IMR-90 (cell line): ENCODE measurements at regions not wholly inside any gene's neighbourhood (a gene's known extent, or its start where the extent isn't known, plus 50 kb on each side); places are given as distances from the start of the nearest gene placed in this dataset.

Experiments used
- ATAC-seq: fragments of 200-7000 bp; cut with Tn5 transposase; 2 replicates; pipeline ENCODE4 v1.9.1; 2020; ENCODE audit warnings: low read depth, mild to moderate bottlenecking, moderate library complexity
- BruUV-seq: library from RNA; stranded (reverse); fragments of 400-500 nt; replicated peaks from 2 replicates; lab custom pipeline; 2021; lab: Mats Ljungman, UMichigan
- CTCF ChIA-PET: fragments of 300-600 bp; formaldehyde crosslinking; extraction: SDS; loops from one replicate; lab custom pipeline; 2021; ENCODE audit warnings: antibody characterized with exemption; lab: Yijun Ruan, JAX
- POLR2A ChIA-PET: fragments of 300-600 bp; sonication (Branson Sonifier 250); formaldehyde crosslinking; loops from one replicate; lab custom pipeline; 2022; ENCODE audit warnings: antibody characterized with exemption; ENCODE audit not compliant: unreplicated experiment; lab: Charles Lee
- DNase-seq: peaks from one replicate; pipeline ENCODE4 v3.0.0; 2013
- H2AFZ ChIP-seq: replicated peaks from 2 replicates; pipeline ENCODE3; 2013; ENCODE audit warnings: low read length, mild to moderate bottlenecking; ENCODE audit not compliant: poor library complexity
- H2AK5ac ChIP-seq: 2 replicates; pipeline ENCODE4 v1.6.1; 2013; ENCODE audit warnings: low read depth, low read length, inconsistent platforms
- H2AK9ac ChIP-seq: replicated peaks from 2 replicates; pipeline ENCODE3; 2013; ENCODE audit warnings: mild to moderate bottlenecking, low read depth, low read length, moderate library complexity; ENCODE audit not compliant: poor library complexity
- H2BK120ac ChIP-seq: 2 replicates; pipeline ENCODE4 v1.6.1; 2013; ENCODE audit warnings: low read depth, low read length, inconsistent platforms
- H2BK15ac ChIP-seq: 3 replicates; pipeline ENCODE4 v1.6.1; 2013; ENCODE audit warnings: low read depth, low read length, inconsistent platforms
- H2BK20ac ChIP-seq: 2 replicates; pipeline ENCODE4 v1.6.1; 2013; ENCODE audit warnings: low read depth, mild to moderate bottlenecking, inconsistent platforms, low read length, moderate library complexity
- H2BK5ac ChIP-seq: 2 replicates; pipeline ENCODE4 v1.6.1; 2013; ENCODE audit warnings: mild to moderate bottlenecking, low read depth, low read length, inconsistent platforms; ENCODE audit not compliant: poor library complexity, severe bottlenecking
- H3K14ac ChIP-seq: replicated peaks from 2 replicates; pipeline ENCODE4 v1.6.1; 2013; ENCODE audit warnings: low read depth, low read length, inconsistent platforms
- H3K18ac ChIP-seq: 2 replicates; pipeline ENCODE4 v1.6.1; 2013; ENCODE audit warnings: low read depth, low read length, control low read depth
- H3K23ac ChIP-seq: 2 replicates; pipeline ENCODE4 v1.6.1; 2013; ENCODE audit warnings: low read depth, low read length, inconsistent platforms
- H3K27ac ChIP-seq: 2 replicates; pipeline ENCODE4 v1.5.1; 2013; ENCODE audit warnings: mild to moderate bottlenecking, control low read depth, low read length; ENCODE audit not compliant: insufficient read depth
- H3K27me3 ChIP-seq: 2 replicates; pipeline ENCODE4 v1.6.1; 2013; ENCODE audit warnings: low read length; ENCODE audit not compliant: control insufficient read depth, insufficient read depth
- H3K36me3 ChIP-seq: 2 replicates; pipeline ENCODE4 v1.6.1; 2013; ENCODE audit warnings: low read length, mixed read lengths; ENCODE audit not compliant: control insufficient read depth, insufficient read depth
- H3K4ac ChIP-seq: 2 replicates; pipeline ENCODE4 v1.6.1; 2013; ENCODE audit warnings: low read depth, low read length, inconsistent platforms
- H3K4me1 ChIP-seq: 2 replicates; pipeline ENCODE4 v1.6.1; 2013; ENCODE audit warnings: low read length, mixed read lengths; ENCODE audit not compliant: control insufficient read depth, insufficient read depth
- H3K4me2 ChIP-seq: 2 replicates; pipeline ENCODE4 v1.6.1; 2013; ENCODE audit warnings: low read depth, mild to moderate bottlenecking, control low read depth, low read length, moderate library complexity
- H3K4me3 ChIP-seq: 2 replicates; pipeline ENCODE4 v1.5.1; 2013; ENCODE audit warnings: low read depth, mild to moderate bottlenecking, control low read depth, low read length, moderate library complexity; ENCODE audit not compliant: insufficient read depth
- H3K56ac ChIP-seq: 2 replicates; pipeline ENCODE4 v1.6.1; 2013; ENCODE audit warnings: low read length, inconsistent platforms; ENCODE audit not compliant: insufficient read depth; ENCODE audit errors: extremely low read depth
- H3K79me1 ChIP-seq, 2 experiments: 2 replicates each; pipeline ENCODE4 v1.6.1; 2013; ENCODE audit warnings: low read length in 2 of 2, inconsistent platforms in 1 of 2, low read depth in 1 of 2
- H3K9ac ChIP-seq: 2 replicates; pipeline ENCODE4 v1.6.1; 2013; ENCODE audit warnings: low read depth, low read length, control low read depth
- H3K9me1 ChIP-seq: 2 replicates; pipeline ENCODE4 v1.6.1; 2013; ENCODE audit warnings: low read length, inconsistent platforms; ENCODE audit not compliant: insufficient read depth
- H3K9me3 ChIP-seq: 2 replicates; pipeline ENCODE4 v1.6.1; 2013; ENCODE audit warnings: low read length; ENCODE audit not compliant: control insufficient read depth, insufficient read depth
- H4K20me1 ChIP-seq: 2 replicates; pipeline ENCODE4 v1.6.1; 2013; ENCODE audit warnings: low read length, inconsistent platforms; ENCODE audit not compliant: insufficient read depth
- H4K5ac ChIP-seq: 2 replicates; pipeline ENCODE4 v1.6.1; 2013; ENCODE audit warnings: mild to moderate bottlenecking, low read depth, low read length, control low read depth
- H4K8ac ChIP-seq, 2 experiments: 2 replicates each; pipeline ENCODE4 v1.6.1; 2013; ENCODE audit warnings: low read depth in 2 of 2, low read length in 2 of 2, control low read depth in 1 of 2, inconsistent platforms in 1 of 2
- H4K91ac ChIP-seq: 2 replicates; pipeline ENCODE4 v1.6.1; 2013; ENCODE audit warnings: low read depth, low read length, inconsistent platforms; ENCODE audit not compliant: insufficient read depth
- BHLHE40 ChIP-seq: fragments of 150-350 bp; IDR thresholded peaks from 2 replicates; pipeline ENCODE4 v1.6.1; 2016; ENCODE audit warnings: mild to moderate bottlenecking, low read depth, low read length
- CEBPB ChIP-seq: IDR thresholded peaks from 2 replicates; pipeline ENCODE4 v1.6.1; 2012; ENCODE audit warnings: low read depth, low read length, improper control_type of control experiment
- CHD1 ChIP-seq: IDR thresholded peaks from 2 replicates; pipeline ENCODE4 v1.6.1; 2012; ENCODE audit warnings: low read depth, low read length, improper control_type of control experiment
- CTCF ChIP-seq: conservative IDR thresholded peaks from 2 replicates; pipeline ENCODE4 v1.5.1; 2012; ENCODE audit warnings: mild to moderate bottlenecking, low read depth, low read length, improper control_type of control experiment
- FOS ChIP-seq: fragments of 150-350 bp; IDR thresholded peaks from 2 replicates; pipeline ENCODE4 v1.6.1; 2016; ENCODE audit warnings: low read depth, low read length
- MAFK ChIP-seq: IDR thresholded peaks from 2 replicates; pipeline ENCODE4 v1.6.1; 2012; ENCODE audit warnings: low read depth, low read length, improper control_type of control experiment
- MAZ ChIP-seq: IDR thresholded peaks from 2 replicates; pipeline ENCODE4 v1.6.1; 2012; ENCODE audit warnings: low read depth, mild to moderate bottlenecking, low read length, improper control_type of control experiment, moderate library complexity, borderline replicate concordance
- NFE2L2 ChIP-seq: fragments of 150-350 bp; IDR thresholded peaks from 2 replicates; pipeline ENCODE4 v1.6.1; 2016; ENCODE audit warnings: low read depth, mild to moderate bottlenecking, low read length
- POLR2A ChIP-seq: IDR thresholded peaks from 2 replicates; pipeline ENCODE4 v1.6.1; 2012; ENCODE audit warnings: mild to moderate bottlenecking, low read depth, low read length
- RCOR1 ChIP-seq: IDR thresholded peaks from 2 replicates; pipeline ENCODE4 v1.6.1; 2012; ENCODE audit warnings: mild to moderate bottlenecking, low read length, improper control_type of control experiment; ENCODE audit not compliant: insufficient replicate concordance
- RFX5 ChIP-seq: IDR thresholded peaks from 2 replicates; pipeline ENCODE4 v1.8.0; 2012; ENCODE audit warnings: low read depth, mild to moderate bottlenecking, low read length, moderate library complexity
- SMC3 ChIP-seq: fragments of 150-350 bp; IDR thresholded peaks from 2 replicates; pipeline ENCODE4 v1.6.1; 2016; ENCODE audit warnings: low read depth, mild to moderate bottlenecking, antibody characterized with exemption, low read length, moderate library complexity
- USF2 ChIP-seq: fragments of 150-350 bp; IDR thresholded peaks from 2 replicates; pipeline ENCODE4 v1.6.1; 2017; ENCODE audit warnings: mild to moderate bottlenecking, antibody characterized with exemption, low read length, low read depth
- WGBS, 2 experiments: methylation state at CpG; one replicate each; pipeline versions ENCODE4 v1.1.5 to v1.1.7; 2013; ENCODE audit warnings: missing lambda C conversion rate in 2 of 2; ENCODE audit not compliant: insufficient read length in 1 of 2; ENCODE audit errors: extremely low coverage in 2 of 2; 5-methylcytosine and 5-hydroxymethylcytosine counted together
- dilution Hi-C: fragments of 300-500 bp; cut with HindIII; formaldehyde crosslinking; loops from one replicate; pipeline ENCODE4 v1.14.3; 2018; ENCODE audit warnings: low sequenced_read_pairs; ENCODE audit not compliant: unreplicated experiment
- in situ Hi-C: fragments of 300-500 bp; cut with MboI; formaldehyde crosslinking; loops from 3 replicates; pipeline ENCODE4 v1.14.3; 2019; ENCODE audit warnings: low sequenced_read_pairs, inconsistent platforms, mixed read lengths
- intact Hi-C: fragments of 100-400 bp; cut with micrococcal nuclease; formaldehyde crosslinking; loops from 2 replicates; pipeline ENCODE4 v1.10.0; 2022
- TF ChIP-seq, protein P1 (sequence below): fragments of 150-350 bp; IDR thresholded peaks from 2 replicates; pipeline ENCODE4 v1.6.1; 2016; ENCODE audit warnings: low read depth, mild to moderate bottlenecking, low read length, moderate library complexity, borderline replicate concordance

DNA sequence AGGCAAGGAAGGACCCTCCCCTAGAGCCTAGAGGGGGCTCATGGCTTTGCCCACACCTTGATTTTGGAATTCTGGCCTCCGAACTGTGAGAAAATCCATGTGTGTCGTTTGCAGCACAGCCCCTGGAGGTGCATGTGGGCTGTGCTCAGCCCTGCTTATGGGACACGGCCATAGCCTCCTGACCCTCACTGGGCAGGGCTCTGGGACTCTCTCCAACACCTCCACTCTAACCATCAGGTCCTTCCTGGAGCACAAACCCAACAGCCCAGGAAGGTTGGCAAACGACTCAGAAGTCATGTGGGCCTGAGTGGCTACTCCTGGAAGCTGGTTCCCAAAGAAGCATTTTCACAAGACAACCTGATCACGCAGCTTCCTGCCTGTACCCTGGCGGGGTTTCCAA is 144.1 kb downstream of the CTTN start:
- Histone ChIP-seq H3K56ac (no peak overlapping the region), H3K4me1 (no peaks in the 10 kb centered on the region; the same call in 1 of the 2 replicates), H3K27ac (no peak overlapping the region), H4K5ac (no peak overlapping the region), H3K9me3 (peaks cover 5% of the 10 kb centered on the region), H2BK5ac (no peak overlapping the region), H2AFZ (no peak overlapping the region), H2BK20ac (no peak overlapping the region), H3K4me3 (no peak overlapping the region), H3K79me1 (no peaks in the 10 kb centered on the region), H4K8ac (no peak overlapping the region), H2BK120ac (no peak overlapping the region), H3K14ac (no peak overlapping the region), H3K9me1 (no peaks in the 10 kb centered on the region), H3K4me2 (no peak overlapping the region), H2AK5ac (no peak overlapping the region), H2BK15ac (no peak overlapping the region), H3K23ac (no peak overlapping the region), H4K20me1 (no peaks in the 10 kb centered on the region; the same call in 1 of the 2 replicates), H2AK9ac (no peak overlapping the region), H3K18ac (no peak overlapping the region), H3K27me3 (no peaks in the 10 kb centered on the region), H3K9ac (no peak overlapping the region), H3K4ac (no peak overlapping the region), H3K36me3 (no peaks in the 10 kb centered on the region), H4K91ac (no peak overlapping the region)
- DNase-seq (no peak), ATAC-seq (no peak)
- BruUV-seq: no TSS peak
- intact Hi-C loops: no loop called here
- ChIA-PET CTCF (no interaction called here), POLR2A (no interaction called here)
- TF ChIP-seq MAFK (no peak), BHLHE40 (no peak), MAZ (no peak), CTCF (no peak), CHD1 (no peak), RCOR1 (no peak), NFE2L2 (no peak), USF2 (no peak), POLR2A (no peak), SMC3 (no peak), RFX5 (no peak), FOS (no peak), CEBPB (no peak)
- TF ChIP-seq, protein P1, sequence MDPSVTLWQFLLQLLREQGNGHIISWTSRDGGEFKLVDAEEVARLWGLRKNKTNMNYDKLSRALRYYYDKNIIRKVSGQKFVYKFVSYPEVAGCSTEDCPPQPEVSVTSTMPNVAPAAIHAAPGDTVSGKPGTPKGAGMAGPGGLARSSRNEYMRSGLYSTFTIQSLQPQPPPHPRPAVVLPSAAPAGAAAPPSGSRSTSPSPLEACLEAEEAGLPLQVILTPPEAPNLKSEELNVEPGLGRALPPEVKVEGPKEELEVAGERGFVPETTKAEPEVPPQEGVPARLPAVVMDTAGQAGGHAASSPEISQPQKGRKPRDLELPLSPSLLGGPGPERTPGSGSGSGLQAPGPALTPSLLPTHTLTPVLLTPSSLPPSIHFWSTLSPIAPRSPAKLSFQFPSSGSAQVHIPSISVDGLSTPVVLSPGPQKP: no peak
- dilution Hi-C loops: no loop called here
- 53% methylated on average over 2 of the region's 6 CpGs; no CpG with 5 or more reads in 1 of the 2 experiments for WGBS, 2 experiments
- in situ Hi-C loops: no loop called here
